GM19324 (cell line): ENCODE measurements at regions not wholly inside any gene's neighbourhood (a gene's known extent, or its start where the extent isn't known, plus 50 kb on each side); places are given as distances from the start of the nearest gene placed in this dataset.

Source experiments
- ATAC-seq: cut with Tn5 transposase; IDR thresholded peaks from one replicate; pipeline ENCODE4 v1.9.1; 2021; ENCODE audit warnings: mild to moderate bottlenecking, moderate library complexity; ENCODE audit not compliant: unreplicated experiment, low FRiP score

GRCh38 chr5:82356808-82357671, 78.9 kb upstream of the RPS23 start:
- ATAC-seq: no peak

- ATAC-seq: no peak
Measured at GRCh38 chr5:82356021-82356420, 77.9 kb upstream of the RPS23 start.

- no peak for ATAC-seq
Measured at GRCh38 chr5:82355496-82355895, 77.3 kb upstream of the RPS23 start.

GRCh38 chr5:82355053-82355452, 76.9 kb upstream of the RPS23 start:
- no peak for ATAC-seq

- no peak for ATAC-seq
Measured at GRCh38 chr5:82354543-82354942, 76.4 kb upstream of the RPS23 start.

GRCh38 chr5:82353522-82353921, 75.4 kb upstream of the RPS23 start:
- no peak for ATAC-seq

GRCh38 chr5:82352146-82352791, 74.1 kb upstream of the RPS23 start:
- no peak for ATAC-seq

GRCh38 chr5:82351754-82352145, 73.6 kb upstream of the RPS23 start:
- ATAC-seq: peak; percentile 66

- ATAC-seq: no peak
Measured at GRCh38 chr5:82351297-82351696, 73.1 kb upstream of the RPS23 start.

- no peak for ATAC-seq
Measured at GRCh38 chr5:82349652-82350051, 71.5 kb upstream of the RPS23 start.

- ATAC-seq: no peak
Measured at GRCh38 chr5:82348784-82349425, 70.8 kb upstream of the RPS23 start.

GRCh38 chr5:82347201-82347865, 69.2 kb upstream of the RPS23 start:
- no peak for ATAC-seq

GRCh38 chr5:82346399-82347165, 68.4 kb upstream of the RPS23 start:
- no peak for ATAC-seq

GRCh38 chr5:82345108-82345507, 67.0 kb upstream of the RPS23 start:
- no peak for ATAC-seq

GRCh38 chr5:82341325-82341724, 63.2 kb upstream of the RPS23 start:
- ATAC-seq: no peak

GRCh38 chr5:82340799-82341198, 62.6 kb upstream of the RPS23 start:
- ATAC-seq: no peak

- ATAC-seq: no peak
Measured at GRCh38 chr5:82339792-82340191, 61.6 kb upstream of the RPS23 start.

- ATAC-seq: no peak
Measured at GRCh38 chr5:82338771-82339373, 60.7 kb upstream of the RPS23 start.

GRCh38 chr5:82336959-82337351, 58.8 kb upstream of the RPS23 start:
- no peak for ATAC-seq
